DMS53 treated with DMSO at 0.1 percent for 48 hours (cell line): ENCODE measurements at regions not wholly inside any gene's neighbourhood (a gene's known extent, or its start where the extent isn't known, plus 50 kb on each side); places are given as distances from the start of the nearest gene placed in this dataset.
A peak's percentile ranks its signal among the peaks of the same experiment; 100 is the strongest.
"Not testable (repeated sequence)": the region's sequence is repeated elsewhere in the genome, so short reads cannot be mapped to it uniquely, and the experiment has no call there.

Source experiments
- DNase-seq: peaks from one replicate; lab custom pipeline; 2025; ENCODE audit not compliant: unreplicated experiment; lab: John Stamatoyannopoulos, UW

GRCh38 chr14:97129639-97130038, 332.5 kb downstream of the VRK1 start:
- DNase-seq, result no peak

- DNase-seq, result not testable (repeated sequence)
These were observed 338.7 kb downstream of the VRK1 start for GRCh38 chr14:97135847-97136246.

- no peak for DNase-seq
These were observed 340.5 kb downstream of the VRK1 start for GRCh38 chr14:97137705-97138104.

- DNase-seq, result no peak
These were observed 341.6 kb downstream of the VRK1 start for GRCh38 chr14:97138801-97139200.

GRCh38 chr14:97143011-97143410, 345.8 kb downstream of the VRK1 start:
- no peak for DNase-seq

- DNase-seq, result no peak
These were observed 346.3 kb downstream of the VRK1 start for GRCh38 chr14:97143456-97143855.

GRCh38 chr14:97148021-97148420, 350.8 kb downstream of the VRK1 start:
- DNase-seq, result not testable (repeated sequence)

- DNase-seq, result no peak
These were observed 352.6 kb downstream of the VRK1 start for GRCh38 chr14:97149775-97150174.

GRCh38 chr14:97153527-97153926, 356.3 kb downstream of the VRK1 start:
- no peak for DNase-seq

GRCh38 chr14:97155320-97155719, 358.1 kb downstream of the VRK1 start:
- no peak for DNase-seq

GRCh38 chr14:97155814-97156213, 358.6 kb downstream of the VRK1 start:
- no peak for DNase-seq

- DNase-seq, result no peak
These were observed 359.5 kb downstream of the VRK1 start for GRCh38 chr14:97156705-97157104.

GRCh38 chr14:97158102-97158501, 360.9 kb downstream of the VRK1 start:
- no peak for DNase-seq

GRCh38 chr14:97159124-97159523, 361.9 kb downstream of the VRK1 start:
- no peak for DNase-seq

GRCh38 chr14:97162621-97163020, 365.4 kb downstream of the VRK1 start:
- no peak for DNase-seq

- no peak for DNase-seq
These were observed 366.8 kb downstream of the VRK1 start for GRCh38 chr14:97164021-97164420.

GRCh38 chr14:97166497-97166896, 369.3 kb downstream of the VRK1 start:
- DNase-seq, result no peak

GRCh38 chr14:97167577-97167976, 370.4 kb downstream of the VRK1 start:
- not testable (repeated sequence) for DNase-seq

GRCh38 chr14:97172644-97173043, 375.5 kb downstream of the VRK1 start:
- no peak for DNase-seq

GRCh38 chr14:97177016-97177415, 379.8 kb downstream of the VRK1 start:
- DNase-seq, result peak; percentile 12

- no peak for DNase-seq
These were observed 380.5 kb downstream of the VRK1 start for GRCh38 chr14:97177635-97178034.

GRCh38 chr14:97178781-97179180, 381.6 kb downstream of the VRK1 start:
- no peak for DNase-seq

GRCh38 chr14:97179573-97179972, 382.4 kb downstream of the VRK1 start:
- DNase-seq, result no peak
